Fibroblast of pulmonary artery (primary cell): ENCODE measurements at regions not wholly inside any gene's neighbourhood (a gene's known extent, or its start where the extent isn't known, plus 50 kb on each side); places are given as distances from the start of the nearest gene placed in this dataset.

Source experiments
- DNase-seq: peaks from one replicate; pipeline ENCODE4 v3.0.0-alpha.2; 2010; ENCODE audit warnings: low read depth
- H3K4me3 ChIP-seq: replicated peaks from 2 replicates; pipeline ENCODE4 v1.5.1; 2011; ENCODE audit warnings: low read depth, mild to moderate bottlenecking, control low read depth, low read length, moderate library complexity
- TF ChIP-seq, protein P1 (sequence below): IDR thresholded peaks from 2 replicates; pipeline ENCODE4 v1.5.1; 2011; ENCODE audit warnings: mild to moderate bottlenecking, control low read depth, low read length, inconsistent platforms; ENCODE audit errors: missing control alignments

DNA sequence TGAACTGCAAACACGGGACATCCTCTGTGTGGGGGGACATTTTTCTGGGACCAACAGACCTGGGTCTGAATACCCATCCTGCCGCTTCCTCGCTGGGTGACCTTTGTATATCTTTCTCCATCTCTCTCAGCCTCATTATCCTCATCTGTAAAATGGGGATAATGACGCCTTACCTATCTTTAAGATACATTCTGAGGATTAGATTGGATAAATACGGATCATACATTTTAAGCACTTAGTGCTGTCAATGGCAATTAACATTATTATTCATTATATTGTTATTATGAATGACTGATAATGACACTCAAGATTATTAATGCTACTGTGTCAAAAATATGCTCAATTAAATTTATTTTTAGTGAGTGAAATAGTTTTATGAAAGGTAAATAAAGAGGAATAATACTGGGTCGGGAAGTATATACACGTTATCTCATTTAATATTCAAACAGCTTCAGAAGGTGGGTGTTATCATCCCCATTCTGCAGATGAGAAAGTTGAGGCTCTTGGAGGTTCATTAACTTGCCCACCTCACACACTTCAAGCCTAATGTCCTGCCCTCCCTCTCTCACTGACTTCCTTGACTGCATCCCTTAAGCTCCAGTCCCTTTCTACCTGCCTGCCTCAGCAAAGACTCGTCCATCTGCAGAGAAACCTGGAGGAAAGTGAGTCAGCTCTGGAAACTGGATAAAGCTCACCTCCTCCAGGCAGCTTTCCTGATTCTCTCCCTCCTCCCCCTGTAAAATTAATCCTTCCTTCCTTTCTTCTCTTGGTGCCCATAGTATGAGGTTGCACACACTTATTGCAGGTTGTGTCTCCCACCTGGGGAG, 120.7 kb upstream of the JUN start:
- no peak for DNase-seq
- TF ChIP-seq, protein P1, sequence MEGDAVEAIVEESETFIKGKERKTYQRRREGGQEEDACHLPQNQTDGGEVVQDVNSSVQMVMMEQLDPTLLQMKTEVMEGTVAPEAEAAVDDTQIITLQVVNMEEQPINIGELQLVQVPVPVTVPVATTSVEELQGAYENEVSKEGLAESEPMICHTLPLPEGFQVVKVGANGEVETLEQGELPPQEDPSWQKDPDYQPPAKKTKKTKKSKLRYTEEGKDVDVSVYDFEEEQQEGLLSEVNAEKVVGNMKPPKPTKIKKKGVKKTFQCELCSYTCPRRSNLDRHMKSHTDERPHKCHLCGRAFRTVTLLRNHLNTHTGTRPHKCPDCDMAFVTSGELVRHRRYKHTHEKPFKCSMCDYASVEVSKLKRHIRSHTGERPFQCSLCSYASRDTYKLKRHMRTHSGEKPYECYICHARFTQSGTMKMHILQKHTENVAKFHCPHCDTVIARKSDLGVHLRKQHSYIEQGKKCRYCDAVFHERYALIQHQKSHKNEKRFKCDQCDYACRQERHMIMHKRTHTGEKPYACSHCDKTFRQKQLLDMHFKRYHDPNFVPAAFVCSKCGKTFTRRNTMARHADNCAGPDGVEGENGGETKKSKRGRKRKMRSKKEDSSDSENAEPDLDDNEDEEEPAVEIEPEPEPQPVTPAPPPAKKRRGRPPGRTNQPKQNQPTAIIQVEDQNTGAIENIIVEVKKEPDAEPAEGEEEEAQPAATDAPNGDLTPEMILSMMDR = no peak
- H3K4me3 ChIP-seq = peak overlapping the region; percentile 44

DNA sequence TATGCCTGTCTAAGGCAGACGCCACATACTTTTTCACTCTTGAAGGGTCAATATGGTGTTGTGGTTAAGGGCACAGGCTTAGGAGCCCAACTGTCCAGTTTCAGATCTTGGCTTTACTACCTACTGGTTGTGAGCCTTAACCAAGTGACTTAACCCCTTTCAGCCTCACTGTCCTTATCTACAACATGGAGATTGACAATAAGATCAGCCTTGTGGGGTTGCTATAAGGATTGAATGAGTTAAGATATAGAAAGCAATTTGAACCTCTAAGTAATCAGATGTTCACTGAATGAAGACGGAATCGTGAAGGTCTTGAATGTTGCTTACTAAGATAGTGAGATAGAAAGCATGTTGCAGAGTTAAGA, 121.3 kb upstream of the JUN start:
- TF ChIP-seq, protein P1 = no peak
- no peak overlapping the region for H3K4me3 ChIP-seq
- DNase-seq = no peak

GRCh38 chr1:58905628-58906221, 121.9 kb upstream of the JUN start:
- TF ChIP-seq, protein P1 = no peak
- H3K4me3 ChIP-seq = no peak overlapping the region
- no peak for DNase-seq

- no peak overlapping the region for H3K4me3 ChIP-seq
- TF ChIP-seq, protein P1 = no peak
- no peak for DNase-seq
Measured at GRCh38 chr1:58907398-58907797, 123.6 kb upstream of the JUN start.

DNA sequence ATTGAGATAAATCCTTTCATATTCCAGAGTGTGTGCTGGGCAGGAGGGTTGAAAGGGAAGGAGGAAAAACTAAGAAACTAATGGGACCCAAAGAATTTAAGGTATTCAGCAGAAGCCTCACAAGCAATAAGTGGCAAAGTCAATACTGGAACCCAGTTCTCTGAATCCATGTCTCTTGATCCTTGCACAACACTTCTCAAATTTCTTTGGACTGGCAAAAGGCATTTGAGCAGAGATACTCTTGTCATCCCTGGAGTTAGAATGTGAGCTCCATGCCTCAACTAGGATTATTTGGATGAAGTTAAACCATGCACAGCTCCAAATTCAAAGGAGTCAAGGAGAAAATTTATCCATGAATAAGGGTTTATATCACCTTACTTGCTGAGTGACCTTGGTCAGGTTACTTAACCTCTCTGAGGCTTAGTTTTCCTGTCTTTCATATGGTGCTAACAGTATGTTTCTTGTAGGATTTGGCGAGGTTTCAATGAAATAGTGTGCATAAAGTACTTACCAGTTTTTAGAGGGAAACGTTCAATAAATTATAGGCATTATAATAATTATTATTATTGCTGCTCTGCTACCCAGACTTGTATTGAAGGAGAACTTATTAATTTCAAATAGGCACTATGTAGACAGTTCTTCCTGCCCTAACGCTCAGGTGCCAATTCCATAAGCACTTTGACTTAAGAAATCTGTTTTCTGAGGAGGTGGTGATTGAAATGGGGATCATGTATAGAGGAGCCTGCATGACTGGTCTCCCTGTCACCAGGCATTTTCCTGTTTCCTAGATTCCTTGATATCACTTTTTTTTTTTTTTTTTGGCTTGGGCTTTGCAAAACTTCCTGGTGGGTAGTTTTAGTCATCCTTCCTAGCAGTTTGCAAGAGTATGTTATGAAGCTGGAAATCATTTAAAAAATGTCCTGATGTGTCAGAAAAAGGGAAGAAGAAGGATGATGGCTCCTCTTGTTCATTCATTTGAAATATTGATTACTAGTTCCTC, 125.0 kb upstream of the JUN start:
- peak; percentile 77 for DNase-seq
- no peak overlapping the region for H3K4me3 ChIP-seq
- TF ChIP-seq, protein P1 = no peak

- no peak for DNase-seq
- TF ChIP-seq, protein P1 = no peak
- H3K4me3 ChIP-seq = no peak overlapping the region
Measured at GRCh38 chr1:58909914-58910681, 126.3 kb upstream of the JUN start.
